SK-N-SH treated with all-trans-retinoic acid at 6 μM for 48 hours (cell line): ENCODE measurements at regions not wholly inside any gene's neighbourhood (a gene's known extent, or its start where the extent isn't known, plus 50 kb on each side); places are given as distances from the start of the nearest gene placed in this dataset.

Experiments used
- ARNTL ChIP-seq: fragments of 450-650 bp; formaldehyde crosslinking; IDR thresholded peaks from 2 replicates; pipeline ENCODE4 v1.5.0; 2020; ENCODE audit warnings: low read depth, mild to moderate bottlenecking, moderate library complexity, borderline replicate concordance
- BACH2 ChIP-seq: fragments of 250-450 bp; sonication (Bioruptor Pico); IDR thresholded peaks from 2 replicates; pipeline ENCODE4 v1.9.0; 2021; ENCODE audit warnings: mild to moderate bottlenecking, borderline replicate concordance
- SNAI2 ChIP-seq: fragments of 250-450 bp; sonication (Bioruptor Pico); IDR thresholded peaks from 2 replicates; pipeline ENCODE4 v1.5.0; 2020; ENCODE audit warnings: mild to moderate bottlenecking, moderate library complexity
- ZC3H10 ChIP-seq: fragments of 250-450 bp; sonication (Bioruptor Pico); IDR thresholded peaks from 2 replicates; pipeline ENCODE4 v1.5.1; 2021; ENCODE audit warnings: mild to moderate bottlenecking, moderate library complexity
- ZFP3 ChIP-seq: fragments of 250-450 bp; sonication (Bioruptor Pico); IDR thresholded peaks from 2 replicates; pipeline ENCODE4 v1.5.0; 2020; ENCODE audit warnings: mild to moderate bottlenecking, moderate library complexity
- ZFP30 ChIP-seq: fragments of 450-650 bp; formaldehyde crosslinking; IDR thresholded peaks from 2 replicates; pipeline ENCODE4 v1.5.0; 2022; ENCODE audit warnings: mild to moderate bottlenecking, moderate library complexity
- TF ChIP-seq, protein P1 (sequence below): fragments of 250-450 bp; sonication (Bioruptor Pico); IDR thresholded peaks from 2 replicates; pipeline ENCODE4 v1.8.0; 2020; ENCODE audit warnings: mild to moderate bottlenecking, moderate library complexity, borderline replicate concordance

DNA sequence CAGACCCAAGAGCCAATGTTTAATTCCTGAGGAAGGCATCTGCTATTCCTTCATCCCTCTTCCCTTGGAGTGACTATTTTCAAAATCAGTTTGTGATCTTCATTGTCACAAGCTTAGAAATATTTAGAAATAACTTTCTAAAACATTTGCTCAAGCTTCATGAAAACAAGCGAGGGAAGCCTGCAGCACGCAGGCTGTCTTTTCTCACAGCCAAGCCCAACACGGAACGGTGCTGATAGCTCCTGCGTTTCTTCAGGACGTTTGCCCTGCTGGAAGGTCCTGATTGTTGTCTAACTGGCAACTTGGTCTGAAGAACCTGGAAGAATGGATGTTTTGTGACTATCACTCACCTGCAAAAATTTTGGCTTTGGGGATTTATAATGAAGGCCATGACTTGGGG is 152.5 kb downstream of the FGF9 start:
- TF ChIP-seq ZFP30: no peak
- no peak for TF ChIP-seq ZFP3
- no peak for TF ChIP-seq ZC3H10
- TF ChIP-seq BACH2 (CRISPR knock-in tag): no peak
- TF ChIP-seq SNAI2 (CRISPR knock-in tag): no peak
- no peak for TF ChIP-seq ARNTL (CRISPR knock-in tag)
- TF ChIP-seq, protein P1, sequence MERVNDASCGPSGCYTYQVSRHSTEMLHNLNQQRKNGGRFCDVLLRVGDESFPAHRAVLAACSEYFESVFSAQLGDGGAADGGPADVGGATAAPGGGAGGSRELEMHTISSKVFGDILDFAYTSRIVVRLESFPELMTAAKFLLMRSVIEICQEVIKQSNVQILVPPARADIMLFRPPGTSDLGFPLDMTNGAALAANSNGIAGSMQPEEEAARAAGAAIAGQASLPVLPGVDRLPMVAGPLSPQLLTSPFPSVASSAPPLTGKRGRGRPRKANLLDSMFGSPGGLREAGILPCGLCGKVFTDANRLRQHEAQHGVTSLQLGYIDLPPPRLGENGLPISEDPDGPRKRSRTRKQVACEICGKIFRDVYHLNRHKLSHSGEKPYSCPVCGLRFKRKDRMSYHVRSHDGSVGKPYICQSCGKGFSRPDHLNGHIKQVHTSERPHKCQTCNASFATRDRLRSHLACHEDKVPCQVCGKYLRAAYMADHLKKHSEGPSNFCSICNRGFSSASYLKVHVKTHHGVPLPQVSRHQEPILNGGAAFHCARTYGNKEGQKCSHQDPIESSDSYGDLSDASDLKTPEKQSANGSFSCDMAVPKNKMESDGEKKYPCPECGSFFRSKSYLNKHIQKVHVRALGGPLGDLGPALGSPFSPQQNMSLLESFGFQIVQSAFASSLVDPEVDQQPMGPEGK: no peak
